CD14-positive monocyte (primary cell): ENCODE measurements at regions not wholly inside any gene's neighbourhood (a gene's known extent, or its start where the extent isn't known, plus 50 kb on each side); places are given as distances from the start of the nearest gene placed in this dataset.

ENCODE experiments used
- DNase-seq, 3 donors: peaks; one replicate each; pipeline ENCODE4 v3.0.0-alpha.2; 2011 to 2022
- H2AFZ ChIP-seq: 2 replicates; pipeline ENCODE4 v1.6.0; 2012; ENCODE audit warnings: mild to moderate bottlenecking, low read depth, low read length, inconsistent platforms; ENCODE audit not compliant: insufficient read depth, poor library complexity, severe bottlenecking
- H3K27ac ChIP-seq, 2 donors: 1 replicate in 1 of 2; 2 replicates in 1 of 2; pipeline ENCODE4 v1.5.1; 2012 to 2013; ENCODE audit warnings: low read length in 2 of 2, control low read depth in 1 of 2, inconsistent platforms in 1 of 2, low read depth in 1 of 2, mild to moderate bottlenecking in 1 of 2
- H3K27me3 ChIP-seq, 2 donors: one replicate each; pipeline versions ENCODE4 v1.6.0 to v1.6.1; 2011 to 2013; ENCODE audit warnings: low read length in 2 of 2; ENCODE audit not compliant: control insufficient read depth in 2 of 2, insufficient read depth in 2 of 2
- H3K36me3 ChIP-seq, 2 donors: replicated peaks in 1 of 2; 1 replicate in 1 of 2; 2 replicates in 1 of 2; pipeline versions ENCODE4 v1.5.1 to v1.6.1; 2012 to 2013; ENCODE audit warnings: low read length in 2 of 2, control low read depth in 1 of 2, inconsistent platforms in 1 of 2, mild to moderate bottlenecking in 1 of 2; ENCODE audit not compliant: insufficient read depth in 2 of 2, control insufficient read depth in 1 of 2
- H3K4me1 ChIP-seq, 2 donors: 1 replicate in 1 of 2; 2 replicates in 1 of 2; pipeline versions ENCODE4 v1.5.1 to v1.6.1; 2012 to 2013; ENCODE audit warnings: low read length in 2 of 2, control low read depth in 1 of 2, inconsistent platforms in 1 of 2, mild to moderate bottlenecking in 1 of 2, moderate library complexity in 1 of 2; ENCODE audit not compliant: insufficient read depth in 2 of 2, control insufficient read depth in 1 of 2
- H3K4me2 ChIP-seq: replicated peaks from 2 replicates; pipeline ENCODE3; 2012; ENCODE audit warnings: low read length, moderate library complexity, mild to moderate bottlenecking; ENCODE audit not compliant: poor library complexity, severe bottlenecking; ENCODE audit errors: extremely low read depth
- H3K4me3 ChIP-seq, 3 experiments: fragments of 200-600 bp in 1 of 3; sonication (generic) in 1 of 3; replicated peaks in 1 of 3; 1 replicate in 2 of 3; 2 replicates in 1 of 3; pipeline ENCODE4 v1.5.1; 2011 to 2013; ENCODE audit warnings: low read length in 3 of 3, mild to moderate bottlenecking in 3 of 3, control low read depth in 2 of 3, low read depth in 2 of 3, inconsistent platforms in 1 of 3, moderate library complexity in 1 of 3
- H3K79me2 ChIP-seq: 2 replicates; pipeline ENCODE4 v1.6.0; 2012; ENCODE audit warnings: mild to moderate bottlenecking, control low read depth, inconsistent platforms, low read length, moderate library complexity; ENCODE audit not compliant: insufficient read depth
- H3K9ac ChIP-seq: 2 replicates; pipeline ENCODE4 v1.6.0; 2017; ENCODE audit warnings: low read length, mild to moderate bottlenecking; ENCODE audit not compliant: insufficient read depth, poor library complexity, severe bottlenecking
- H3K9me3 ChIP-seq, 2 donors: replicated peaks in 1 of 2; 1 replicate in 1 of 2; 2 replicates in 1 of 2; pipeline versions ENCODE4 v1.5.1 to v1.6.1; 2012 to 2013; ENCODE audit warnings: low read length in 2 of 2, control low read depth in 1 of 2; ENCODE audit not compliant: control insufficient read depth in 1 of 2, insufficient read depth in 1 of 2
- H4K20me1 ChIP-seq: 2 replicates; pipeline ENCODE4 v1.6.0; 2012; ENCODE audit warnings: mild to moderate bottlenecking, low read length, control low read depth, moderate library complexity; ENCODE audit not compliant: insufficient read depth
- H3K27ac Mint-ChIP-seq, 7 donors: one replicate each; pipeline ENCODE4 v1.8.0; 2020; ENCODE audit warnings: mild to moderate bottlenecking in 7 of 7, mixed read lengths in 7 of 7, moderate library complexity in 6 of 7, inconsistent platforms in 2 of 7
- H3K27me3 Mint-ChIP-seq, 3 donors: one replicate each; pipeline ENCODE4 v1.8.0; 2021 to 2022; ENCODE audit warnings: low read depth in 3 of 3, mild to moderate bottlenecking in 3 of 3, mixed read lengths in 3 of 3, moderate library complexity in 3 of 3, inconsistent platforms in 1 of 3
- H3K36me3 Mint-ChIP-seq, 2 donors: one replicate each; pipeline ENCODE4 v1.8.0; 2020; ENCODE audit warnings: mixed read lengths in 2 of 2, inconsistent platforms in 1 of 2, mild to moderate bottlenecking in 1 of 2
- H3K4me1 Mint-ChIP-seq: one replicate; pipeline ENCODE4 v1.8.0; 2020; ENCODE audit warnings: mild to moderate bottlenecking, mixed read lengths
- H3K4me3 Mint-ChIP-seq, 2 donors: one replicate each; pipeline ENCODE4 v1.8.0; 2020; ENCODE audit warnings: mild to moderate bottlenecking in 2 of 2, mixed read lengths in 2 of 2, moderate library complexity in 1 of 2
- H3K9me3 Mint-ChIP-seq, 7 donors: one replicate each; pipeline ENCODE4 v1.8.0; 2020 to 2022; ENCODE audit warnings: mixed read lengths in 7 of 7, mild to moderate bottlenecking in 6 of 7, moderate library complexity in 6 of 7, inconsistent platforms in 2 of 7
- WGBS: methylation state at CpG from one replicate; pipeline ENCODE4 v1.1.5; 2013; ENCODE audit warnings: missing lambda C conversion rate; ENCODE audit not compliant: insufficient coverage; 5-methylcytosine and 5-hydroxymethylcytosine counted together
- intact Hi-C, 2 donors: fragments of 100-400 bp; cut with micrococcal nuclease; formaldehyde crosslinking; loops; one replicate each; pipeline versions ENCODE4 v1.15.0 to v1.15.1; 2023
- TF ChIP-seq, protein P1 (sequence below): fragments of 200-600 bp; IDR thresholded peaks from one replicate; pipeline ENCODE4 v1.8.0; 2022; ENCODE audit warnings: antibody characterized with exemption, mild to moderate bottlenecking

GRCh38 chr21:43364261-43364510, 62.7 kb downstream of the SIK1 start:
- H3K9me3 Mint-ChIP-seq: peaks cover 0 to 3% (median 0%) of the 10 kb centered on the region in 7 donors

DNA sequence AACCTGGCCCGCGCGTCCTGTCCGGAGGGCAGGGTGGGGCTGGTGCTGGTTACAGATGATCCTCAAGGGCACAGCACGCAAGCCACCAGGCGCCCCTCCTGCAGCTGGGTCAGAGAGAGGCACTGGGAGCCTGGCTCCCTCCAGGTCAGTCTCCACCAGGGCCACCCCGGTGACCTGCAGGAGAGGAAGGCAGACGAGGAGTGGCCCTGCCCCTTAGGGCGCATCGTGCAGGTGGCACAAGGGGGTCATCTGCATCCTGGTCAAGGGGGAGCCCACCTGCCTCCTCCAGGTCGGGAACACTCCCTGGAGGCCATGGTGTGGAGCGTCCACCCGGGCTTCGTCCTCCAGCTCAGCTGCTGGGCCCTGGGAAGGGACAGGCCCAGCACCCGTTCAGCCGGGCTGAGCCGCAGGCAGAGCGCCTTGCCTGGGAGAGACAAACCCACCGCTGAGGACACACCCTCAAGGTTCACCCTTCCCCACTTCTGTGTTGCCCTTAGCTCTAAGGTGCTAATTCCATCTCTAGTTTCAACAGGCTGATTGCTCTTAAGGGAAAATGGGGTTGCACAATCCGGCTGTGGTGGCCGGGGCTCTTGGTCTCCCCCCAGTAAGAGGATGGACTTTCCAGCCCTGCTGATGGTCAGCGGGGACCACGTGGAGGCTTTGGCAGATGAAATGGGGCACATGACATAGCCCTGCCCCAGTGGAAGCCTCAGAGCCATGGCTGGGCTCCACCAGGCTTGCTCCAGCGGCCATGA, 63.2 kb downstream of the SIK1 start:
- H3K27ac ChIP-seq: no peak overlapping the region
- H3K4me3 Mint-ChIP-seq: no peak overlapping the region

More at GRCh38 chr21:43364261-43364510, 62.7 kb downstream of the SIK1 start:
- Histone ChIP-seq H3K27me3 (peaks cover 0 to 12% of the 10 kb centered on the region in 2 donors), H3K9me3 (no peaks in the 10 kb centered on the region), H3K4me2 (no peak overlapping the region), H3K79me2 (no peaks in the 10 kb centered on the region), H3K4me1 (peaks cover 12 to 18% of the 10 kb centered on the region in 2 donors), H3K27ac (no peak overlapping the region), H4K20me1 (no peaks in the 10 kb centered on the region), H3K4me3 (no peak overlapping the region), H2AFZ (no peak overlapping the region), H3K9ac (no peak overlapping the region), H3K36me3 (no peaks in the 10 kb centered on the region)
- Mint-ChIP-seq H3K36me3 (peaks cover 0 to 3% of the 10 kb centered on the region in 2 donors), H3K27me3 (peaks cover 19 to 35% (median 20%) of the 10 kb centered on the region in 3 donors), H3K27ac (no peak overlapping the region), H3K4me1 (peaks cover 29% of the 10 kb centered on the region), H3K4me3 (no peak overlapping the region)
- intact Hi-C loops: no loop called here
- WGBS: 99% methylated on average over 7 of the region's 7 CpGs
- TF ChIP-seq, protein P1, sequence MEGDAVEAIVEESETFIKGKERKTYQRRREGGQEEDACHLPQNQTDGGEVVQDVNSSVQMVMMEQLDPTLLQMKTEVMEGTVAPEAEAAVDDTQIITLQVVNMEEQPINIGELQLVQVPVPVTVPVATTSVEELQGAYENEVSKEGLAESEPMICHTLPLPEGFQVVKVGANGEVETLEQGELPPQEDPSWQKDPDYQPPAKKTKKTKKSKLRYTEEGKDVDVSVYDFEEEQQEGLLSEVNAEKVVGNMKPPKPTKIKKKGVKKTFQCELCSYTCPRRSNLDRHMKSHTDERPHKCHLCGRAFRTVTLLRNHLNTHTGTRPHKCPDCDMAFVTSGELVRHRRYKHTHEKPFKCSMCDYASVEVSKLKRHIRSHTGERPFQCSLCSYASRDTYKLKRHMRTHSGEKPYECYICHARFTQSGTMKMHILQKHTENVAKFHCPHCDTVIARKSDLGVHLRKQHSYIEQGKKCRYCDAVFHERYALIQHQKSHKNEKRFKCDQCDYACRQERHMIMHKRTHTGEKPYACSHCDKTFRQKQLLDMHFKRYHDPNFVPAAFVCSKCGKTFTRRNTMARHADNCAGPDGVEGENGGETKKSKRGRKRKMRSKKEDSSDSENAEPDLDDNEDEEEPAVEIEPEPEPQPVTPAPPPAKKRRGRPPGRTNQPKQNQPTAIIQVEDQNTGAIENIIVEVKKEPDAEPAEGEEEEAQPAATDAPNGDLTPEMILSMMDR: no peak
- DNase-seq: no peak

More for the DNA sequence above, 63.2 kb downstream of the SIK1 start:
- H3K4me2 ChIP-seq: no peak overlapping the region
- Mint-ChIP-seq H3K27me3 (peaks cover 18 to 35% (median 19%) of the 10 kb centered on the region in 3 donors), H3K9me3 (peaks cover 0 to 3% (median 0%) of the 10 kb centered on the region in 7 donors), H3K36me3 (peaks cover 0 to 3% of the 10 kb centered on the region in 2 donors), H3K4me1 (peaks cover 25% of the 10 kb centered on the region), H3K27ac (no peak overlapping the region)
- H3K36me3 ChIP-seq: no peaks in the 10 kb centered on the region
- no peak overlapping the region for H3K9ac ChIP-seq
- H3K27me3 ChIP-seq: peaks cover 0 to 12% of the 10 kb centered on the region in 2 donors
- H3K4me1 ChIP-seq: peaks cover 12 to 18% of the 10 kb centered on the region in 2 donors
- DNase-seq: no peak
- no peaks in the 10 kb centered on the region for H3K9me3 ChIP-seq
- H3K4me3 ChIP-seq: no peak overlapping the region
- 90% methylated on average over 16 of the region's 24 CpGs for WGBS
- no peaks in the 10 kb centered on the region for H3K79me2 ChIP-seq
- intact Hi-C loops: no loop called here
- TF ChIP-seq, protein P1: no peak
- H2AFZ ChIP-seq: no peak overlapping the region
- no peaks in the 10 kb centered on the region for H4K20me1 ChIP-seq
